ENCODE measurements at regions not wholly inside any gene's neighbourhood (a gene's known extent, or its start where the extent isn't known, plus 50 kb on each side); places are given as distances from the start of the nearest gene placed in this dataset.
A peak's percentile ranks its signal among the peaks of the same experiment; 100 is the strongest.
"Not testable (repeated sequence)": the region's sequence is repeated elsewhere in the genome, so short reads cannot be mapped to it uniquely, and the experiment has no call there.

GRCh38 chr6:134667111-134667510, 282.8 kb downstream of the ALDH8A1 start:
- no peak for DNase-seq

DNA sequence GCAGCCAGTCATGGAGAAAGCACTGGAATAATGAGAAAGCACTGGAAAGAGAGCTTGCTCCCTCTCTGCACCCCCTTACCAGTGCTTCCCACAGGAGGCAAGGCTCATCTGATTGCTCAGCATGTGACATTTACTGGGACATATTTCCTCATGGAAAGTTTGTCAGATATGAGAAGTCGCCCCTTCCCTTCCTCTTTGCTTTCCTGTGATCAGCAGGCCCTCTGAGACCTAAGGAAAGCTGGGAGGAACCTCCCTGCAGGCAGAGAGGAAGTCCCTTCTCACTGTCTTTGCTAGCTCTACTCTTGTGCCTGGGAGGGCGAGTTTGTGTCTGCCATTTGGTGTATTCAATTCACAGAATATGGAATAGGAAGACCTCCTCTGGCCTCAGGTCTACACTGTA, 283.8 kb downstream of the ALDH8A1 start:
- DNase-seq, result no peak

GRCh38 chr6:134665029-134665723, 284.7 kb downstream of the ALDH8A1 start:
- no peak for DNase-seq

DNA sequence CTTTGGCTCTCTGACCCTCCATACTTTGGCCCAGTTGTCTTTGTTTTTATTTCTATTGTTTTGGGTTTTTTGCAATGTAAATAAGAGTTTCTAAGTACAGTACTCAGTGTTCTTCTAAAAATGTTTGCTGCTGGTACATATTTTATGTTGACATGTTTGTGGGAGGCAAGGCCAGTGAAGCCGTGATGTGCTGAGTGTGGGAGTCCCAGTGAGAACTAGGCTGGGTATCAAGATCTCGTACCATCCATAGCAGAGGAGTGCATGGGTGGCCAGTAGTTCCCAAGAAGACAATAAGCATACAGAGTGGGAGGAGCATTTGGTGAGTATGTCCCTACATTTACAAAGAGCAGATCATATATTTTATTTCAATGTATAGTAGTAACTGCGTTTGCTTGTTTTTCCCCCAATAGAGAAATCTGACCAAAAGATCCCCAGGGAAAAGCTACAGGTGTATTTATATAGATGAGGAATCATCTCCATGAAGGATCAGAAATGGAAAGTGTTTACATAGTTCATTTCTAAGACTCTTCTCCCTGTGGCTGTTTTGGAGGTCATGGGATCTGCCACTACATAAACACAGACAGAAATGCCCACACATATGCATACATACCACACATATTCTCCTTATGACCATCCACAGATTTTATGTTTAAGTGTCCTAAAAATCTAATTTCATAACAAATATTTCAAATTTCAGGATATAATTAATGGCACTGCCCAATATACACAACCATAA, 285.9 kb downstream of the ALDH8A1 start:
- DNase-seq, result no peak

DNA sequence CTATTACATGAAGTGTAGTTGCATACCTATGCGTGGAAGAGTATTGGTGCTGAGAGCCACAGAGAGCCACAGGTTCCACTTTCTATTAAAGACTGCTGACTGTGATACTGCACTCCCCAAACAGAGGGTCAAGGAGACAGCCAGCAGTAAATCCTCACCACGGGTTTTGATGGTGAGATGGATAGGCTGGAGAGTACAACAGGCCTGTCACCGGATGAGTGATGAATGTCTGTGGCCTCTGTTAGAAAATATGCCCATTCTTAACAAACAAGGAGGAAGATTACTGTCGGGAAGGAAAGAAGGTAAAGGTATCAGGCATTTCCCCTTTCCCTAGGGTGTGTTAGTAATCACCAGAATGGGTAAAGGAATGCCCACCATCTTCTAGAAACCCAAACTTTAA, 286.5 kb downstream of the ALDH8A1 start:
- no peak for DNase-seq

- DNase-seq, result no peak
Measured at GRCh38 chr6:134662077-134662700, 287.7 kb downstream of the ALDH8A1 start.

DNA sequence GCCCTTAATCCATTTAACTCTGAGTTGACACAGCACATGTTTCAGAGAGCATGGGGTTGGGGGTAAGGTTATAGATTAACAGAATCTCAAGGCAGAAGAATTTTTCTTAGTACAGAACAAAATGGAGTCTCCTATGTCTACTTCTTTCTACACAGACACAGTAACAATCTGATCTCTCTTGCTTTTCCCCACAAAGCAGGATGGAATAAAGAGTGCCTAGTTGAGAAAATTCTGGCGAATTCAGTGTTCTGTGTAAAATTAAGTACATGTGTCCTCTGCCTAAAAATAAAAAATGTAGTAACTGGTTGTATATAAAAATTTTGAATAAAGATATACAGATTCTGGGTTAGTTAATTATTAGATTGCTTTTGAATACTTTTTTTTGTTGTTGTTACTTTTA, 290.0 kb downstream of the ALDH8A1 start:
- not testable (repeated sequence) for DNase-seq

- DNase-seq, result no peak
Measured at GRCh38 chr6:134658596-134658995, 291.3 kb downstream of the ALDH8A1 start.

DNA sequence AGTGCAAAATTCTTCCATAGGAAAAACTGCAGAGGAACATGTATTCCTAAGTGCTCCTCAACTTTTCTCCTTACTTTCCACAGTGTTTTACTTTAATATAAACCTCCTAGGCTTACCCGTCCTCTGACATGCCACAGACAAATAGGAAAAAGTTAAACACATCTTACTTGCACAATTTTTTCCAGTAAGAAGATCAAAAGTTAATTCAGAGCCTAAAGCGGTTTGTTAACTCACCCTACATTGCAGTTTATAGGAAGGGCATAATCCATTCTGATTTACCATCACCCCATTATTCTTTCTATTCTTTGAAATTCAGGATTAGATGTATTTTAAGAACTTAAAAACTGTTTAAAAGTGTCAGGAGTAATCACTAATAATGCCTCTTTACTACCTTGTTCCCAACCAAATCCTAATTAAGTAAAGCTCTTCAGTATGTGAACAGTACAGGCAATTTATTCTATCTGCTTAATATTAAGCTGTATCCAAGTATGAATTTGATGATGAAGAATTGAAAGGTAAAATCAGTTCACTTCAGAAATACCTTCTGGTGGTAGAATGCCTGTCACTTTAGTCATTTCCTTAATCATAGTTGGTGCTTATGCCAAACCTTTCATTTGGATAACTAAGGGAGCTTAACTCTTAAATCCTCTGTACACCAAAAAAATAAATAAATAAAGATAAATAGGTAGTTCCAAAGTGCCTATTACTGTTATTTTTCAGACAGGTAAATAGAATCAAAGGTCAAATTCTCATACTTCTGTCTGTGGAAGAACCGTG, 292.0 kb downstream of the ALDH8A1 start:
- DNase-seq, result no peak

GRCh38 chr6:134657343-134657742, 292.6 kb downstream of the ALDH8A1 start:
- no peak for DNase-seq

DNA sequence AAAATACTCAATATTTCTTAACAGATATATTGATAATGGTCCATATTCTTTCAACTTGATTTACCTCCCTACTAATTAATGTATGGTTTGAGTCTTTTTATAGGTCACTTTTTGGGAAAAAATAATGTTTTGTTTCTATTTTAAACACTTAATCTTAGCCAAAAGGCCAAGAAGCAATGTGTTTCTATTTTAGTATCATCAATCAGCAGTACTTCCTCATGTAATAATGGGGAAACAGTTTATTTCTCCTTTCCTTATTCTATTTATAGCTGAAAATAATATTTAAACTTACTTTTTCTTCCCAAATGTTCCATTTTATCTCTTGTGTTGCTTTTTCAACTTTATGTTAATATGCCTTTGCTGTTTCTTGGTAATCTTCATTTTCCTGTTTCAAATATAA, 295.1 kb downstream of the ALDH8A1 start:
- DNase-seq, result no peak

GRCh38 chr6:134651519-134651918, 298.4 kb downstream of the ALDH8A1 start:
- DNase-seq, result no peak

DNA sequence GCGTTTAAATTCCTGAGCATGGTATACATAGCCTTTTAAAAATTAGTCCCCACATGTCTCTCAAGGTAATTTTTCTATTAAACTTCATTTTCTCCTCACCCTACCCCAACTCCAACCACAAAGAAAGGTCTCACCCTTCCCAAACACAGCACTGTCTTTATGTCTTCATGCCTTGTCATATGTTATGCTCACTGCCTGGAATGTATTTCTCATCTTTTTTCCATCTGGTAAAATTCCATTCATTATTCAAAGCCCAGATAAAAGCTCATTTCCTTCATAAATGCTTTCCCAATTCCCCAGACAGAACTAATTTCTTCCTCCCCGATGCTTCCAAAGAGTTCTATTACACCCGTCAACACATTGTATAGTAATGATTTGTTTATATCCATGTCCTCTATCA, 302.0 kb downstream of the ALDH8A1 start:
- DNase-seq, result no peak

GRCh38 chr6:134642819-134643218, 307.1 kb downstream of the ALDH8A1 start:
- no peak for DNase-seq

- DNase-seq, result no peak
Measured at GRCh38 chr6:134642279-134642678, 307.6 kb downstream of the ALDH8A1 start.

GRCh38 chr6:134640975-134641429, 308.9 kb downstream of the ALDH8A1 start:
- peak; percentile 66 for DNase-seq

DNA sequence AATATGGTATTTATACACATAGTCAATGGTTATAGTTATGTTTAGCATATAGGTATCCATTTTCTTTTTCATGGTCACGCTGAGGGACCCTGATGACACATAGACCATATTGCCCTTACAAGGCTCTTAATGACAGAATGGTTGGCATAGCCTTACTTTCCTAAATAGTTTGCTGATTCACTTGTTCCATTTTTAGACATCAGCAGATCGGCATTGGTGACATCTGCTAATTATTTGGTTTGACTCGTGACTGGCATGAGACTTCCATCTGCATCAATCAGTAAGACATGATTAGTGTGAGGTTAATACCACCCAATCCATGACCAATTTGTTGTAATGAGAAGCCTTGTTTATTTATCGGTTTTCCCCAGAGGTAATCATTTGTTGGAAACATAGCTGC, 309.7 kb downstream of the ALDH8A1 start:
- DNase-seq, result no peak

DNA sequence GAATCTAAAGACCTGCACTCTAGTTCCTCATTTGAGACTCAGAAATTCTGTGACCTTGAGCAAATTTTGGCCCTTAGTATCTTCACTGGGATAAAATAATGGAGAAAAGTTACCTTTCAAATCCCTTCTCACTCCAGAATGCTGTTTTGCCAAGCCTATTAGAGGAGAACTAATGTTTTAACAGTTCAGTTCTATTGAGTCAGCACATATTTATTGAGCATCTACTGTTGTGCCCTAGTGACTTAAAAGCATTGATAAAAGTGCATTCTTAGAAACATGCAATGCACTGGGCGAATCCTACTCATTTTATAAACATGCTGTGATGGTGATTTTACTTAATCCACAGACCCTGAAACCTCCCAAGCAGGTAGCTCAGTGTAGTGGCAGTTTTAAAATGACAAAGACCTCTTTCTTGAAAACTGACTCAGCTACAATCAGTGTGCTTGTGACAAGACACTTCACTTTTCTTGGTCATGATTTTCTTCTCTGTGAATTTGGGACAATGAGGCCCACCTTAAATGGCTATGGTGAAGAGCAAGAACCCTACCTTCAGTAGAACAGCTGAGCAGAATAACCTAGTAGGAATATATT, 312.0 kb downstream of the ALDH8A1 start:
- DNase-seq, result no peak

- DNase-seq, result no peak
Measured at GRCh38 chr6:134637282-134637681, 312.6 kb downstream of the ALDH8A1 start.

DNA sequence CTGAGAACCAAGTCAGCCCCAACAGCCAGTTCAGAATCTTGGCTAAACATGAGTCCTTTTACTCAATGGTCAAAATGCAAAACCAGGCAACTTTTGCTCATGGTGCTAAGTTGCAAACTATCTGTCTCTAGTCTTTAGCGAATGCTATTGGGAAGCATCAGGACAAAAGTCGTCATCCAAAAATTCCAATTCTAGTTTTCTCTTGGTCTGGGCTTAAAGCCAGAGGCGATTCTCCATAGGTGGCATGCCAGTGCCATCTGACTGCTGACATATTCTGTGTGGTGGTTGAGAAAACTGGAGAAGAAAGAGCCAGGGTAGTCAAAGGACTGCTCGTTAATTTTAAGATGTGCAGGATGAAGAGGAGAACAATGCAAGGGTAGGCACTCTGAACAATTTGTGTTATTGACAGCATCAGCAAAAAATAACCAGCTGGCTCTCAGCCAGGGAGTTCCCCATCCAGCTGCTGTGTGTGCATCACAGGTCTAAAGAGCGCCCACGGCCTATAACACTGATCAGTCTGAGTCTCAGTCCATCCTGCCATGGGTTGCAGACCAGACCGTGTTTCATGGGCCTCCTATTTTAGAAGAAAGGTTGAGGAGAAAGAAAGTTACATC, 313.6 kb downstream of the ALDH8A1 start:
- peak; percentile 31 for DNase-seq

DNA sequence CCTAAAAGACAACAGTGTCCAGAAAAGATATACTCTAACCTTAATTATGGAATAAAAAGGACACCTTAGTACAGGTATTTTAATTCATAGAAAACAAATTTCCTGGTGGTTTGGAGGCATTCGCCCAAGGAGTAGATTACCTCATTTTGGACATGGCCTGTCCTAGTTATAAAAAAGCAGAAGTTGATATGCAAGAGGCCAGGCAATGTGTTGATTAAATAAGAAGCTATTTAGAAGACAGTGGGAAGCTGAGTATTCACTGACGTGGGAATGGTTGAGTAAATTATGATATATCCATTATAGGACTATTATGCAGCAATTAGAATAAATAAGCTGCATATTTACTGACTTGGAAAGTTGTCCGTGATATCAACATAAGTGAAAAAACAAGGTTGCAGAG, 314.9 kb downstream of the ALDH8A1 start:
- DNase-seq, result no peak

DNA sequence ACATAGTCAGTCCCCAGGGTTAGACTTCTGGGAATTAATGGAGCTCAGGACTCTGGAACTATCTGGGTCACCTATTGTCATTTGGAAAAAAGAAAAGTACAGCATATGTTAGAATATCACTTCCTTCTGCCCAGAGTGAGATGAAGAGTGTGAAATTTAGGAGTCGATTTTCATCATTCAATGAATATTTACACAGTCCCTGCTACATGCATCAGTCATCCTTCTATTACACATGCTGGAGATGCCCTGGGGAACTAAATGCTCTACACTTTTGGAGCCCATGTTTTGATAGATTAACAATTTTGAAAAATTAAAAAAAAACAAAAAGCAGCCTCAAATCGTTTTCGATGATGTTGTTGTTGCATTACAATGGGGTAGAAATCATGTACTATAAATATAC, 315.4 kb downstream of the ALDH8A1 start:
- DNase-seq, result no peak
